H54 (cell line): ENCODE measurements at regions not wholly inside any gene's neighbourhood (a gene's known extent, or its start where the extent isn't known, plus 50 kb on each side); places are given as distances from the start of the nearest gene placed in this dataset.
"Not testable (repeated sequence)": the region's sequence is repeated elsewhere in the genome, so short reads cannot be mapped to it uniquely, and the experiment has no call there.

Experiments used
- DNase-seq: peaks from one replicate; pipeline ENCODE4 v3.0.0; 2011; ENCODE audit warnings: low spot score, mixed read lengths; ENCODE audit not compliant: insufficient read length
- FAIRE-seq: peaks from 3 replicates; lab custom pipeline; 2011; peaks lifted over from hg19 to GRCh38; lab: Jason Lieb, UNC
- POLR2A ChIP-seq: IDR thresholded peaks from 2 replicates; pipeline ENCODE4 v1.6.1; 2011; ENCODE audit warnings: low read depth, mild to moderate bottlenecking, low read length

GRCh38 chr2:216765761-216766262 lies 70.5 kb upstream of the IGFBP5 start:
- DNase-seq: no peak
- no peak for TF ChIP-seq POLR2A
- FAIRE-seq: no peak

- no peak for TF ChIP-seq POLR2A
- no peak for DNase-seq
- FAIRE-seq: no peak
Measured at GRCh38 chr2:216763396-216763795, 68.0 kb upstream of the IGFBP5 start.

GRCh38 chr2:216761809-216762208 lies 66.5 kb upstream of the IGFBP5 start:
- TF ChIP-seq POLR2A: no peak
- FAIRE-seq: no peak
- no peak for DNase-seq

- FAIRE-seq: no peak
- DNase-seq: no peak
Measured at GRCh38 chr2:216761133-216761532, 65.8 kb upstream of the IGFBP5 start.

GRCh38 chr2:216758256-216759155 lies 63.2 kb upstream of the IGFBP5 start:
- no peak for FAIRE-seq
- no peak for TF ChIP-seq POLR2A
- no peak for DNase-seq

More at GRCh38 chr2:216761133-216761532, 65.8 kb upstream of the IGFBP5 start:
- no peak for TF ChIP-seq POLR2A

- FAIRE-seq (no peak), DNase-seq (no peak)
- TF ChIP-seq POLR2A: no peak
Measured at GRCh38 chr2:216757532-216757931, 62.2 kb upstream of the IGFBP5 start.

GRCh38 chr2:216756435-216756834 lies 61.1 kb upstream of the IGFBP5 start:
- DNase-seq (no peak), FAIRE-seq (no peak)
- TF ChIP-seq POLR2A: no peak

- FAIRE-seq (no peak), DNase-seq (no peak)
- TF ChIP-seq POLR2A: no peak
Measured at GRCh38 chr2:216754812-216755211, 59.5 kb upstream of the IGFBP5 start.

GRCh38 chr2:216754336-216754735 lies 59.0 kb upstream of the IGFBP5 start:
- FAIRE-seq (no peak), DNase-seq (no peak)
- TF ChIP-seq POLR2A: no peak

GRCh38 chr2:216752855-216753505 lies 57.6 kb upstream of the IGFBP5 start:
- DNase-seq (no peak), FAIRE-seq (no peak)
- no peak for TF ChIP-seq POLR2A

GRCh38 chr2:216750750-216751149 lies 55.4 kb upstream of the IGFBP5 start:
- not testable (repeated sequence) for FAIRE-seq, DNase-seq

GRCh38 chr2:216746268-216746667 lies 50.9 kb upstream of the IGFBP5 start:
- FAIRE-seq, DNase-seq: not testable (repeated sequence)

GRCh38 chr2:216745453-216745852 lies 50.1 kb upstream of the IGFBP5 start:
- TF ChIP-seq POLR2A: no peak
- no peak for FAIRE-seq
- DNase-seq: no peak
